Osteoblast (primary cell): ENCODE measurements at regions not wholly inside any gene's neighbourhood (a gene's known extent, or its start where the extent isn't known, plus 50 kb on each side); places are given as distances from the start of the nearest gene placed in this dataset.

Experiments used
- DNase-seq: peaks from one replicate; pipeline ENCODE4 v3.0.0; 2011; ENCODE audit warnings: low spot score, mixed read lengths; ENCODE audit not compliant: insufficient read length; ENCODE audit errors: missing footprints
- H2AFZ ChIP-seq: 2 replicates; pipeline ENCODE4 v1.6.0; 2011; ENCODE audit warnings: mild to moderate bottlenecking, low read length
- H3K27ac ChIP-seq: 2 replicates; pipeline ENCODE4 v1.5.1; 2011; ENCODE audit warnings: mild to moderate bottlenecking, low read depth, low read length, moderate library complexity
- H3K27me3 ChIP-seq: 2 replicates; pipeline ENCODE4 v1.6.0; 2012; ENCODE audit warnings: mild to moderate bottlenecking, control low read depth, inconsistent platforms, low read length, moderate library complexity; ENCODE audit not compliant: insufficient read depth
- H3K36me3 ChIP-seq: 2 replicates; pipeline ENCODE4 v1.5.1; 2011; ENCODE audit warnings: mild to moderate bottlenecking, low read length, control low read depth, moderate library complexity; ENCODE audit not compliant: insufficient read depth
- H3K4me1 ChIP-seq: 2 replicates; pipeline ENCODE4 v1.5.1; 2011; ENCODE audit warnings: mild to moderate bottlenecking, low read length, control low read depth, moderate library complexity; ENCODE audit not compliant: insufficient read depth
- H3K4me2 ChIP-seq: 2 replicates; pipeline ENCODE4 v1.6.0; 2011; ENCODE audit warnings: mild to moderate bottlenecking, low read length; ENCODE audit not compliant: insufficient read depth
- H3K4me3 ChIP-seq: fragments of 200-600 bp; sonication (generic); 3 replicates; pipeline ENCODE4 v1.5.1; 2012; ENCODE audit warnings: mild to moderate bottlenecking, low read length, inconsistent platforms; ENCODE audit not compliant: insufficient read depth
- H3K79me2 ChIP-seq: 2 replicates; pipeline ENCODE4 v1.6.0; 2012; ENCODE audit warnings: mild to moderate bottlenecking, low read length, control low read depth, inconsistent platforms; ENCODE audit not compliant: insufficient read depth
- H3K9me3 ChIP-seq: 2 replicates; pipeline ENCODE4 v1.5.1; 2011; ENCODE audit warnings: low read depth, low read length, control low read depth
- H4K20me1 ChIP-seq: 2 replicates; pipeline ENCODE4 v1.6.0; 2012; ENCODE audit warnings: mild to moderate bottlenecking, low read length, control low read depth; ENCODE audit not compliant: insufficient read depth
- TF ChIP-seq, protein P1 (sequence below): IDR thresholded peaks from 2 replicates; pipeline ENCODE4 v1.5.1; 2011; ENCODE audit warnings: mild to moderate bottlenecking, low read depth, low read length, moderate library complexity; ENCODE audit errors: extremely low read depth

DNA sequence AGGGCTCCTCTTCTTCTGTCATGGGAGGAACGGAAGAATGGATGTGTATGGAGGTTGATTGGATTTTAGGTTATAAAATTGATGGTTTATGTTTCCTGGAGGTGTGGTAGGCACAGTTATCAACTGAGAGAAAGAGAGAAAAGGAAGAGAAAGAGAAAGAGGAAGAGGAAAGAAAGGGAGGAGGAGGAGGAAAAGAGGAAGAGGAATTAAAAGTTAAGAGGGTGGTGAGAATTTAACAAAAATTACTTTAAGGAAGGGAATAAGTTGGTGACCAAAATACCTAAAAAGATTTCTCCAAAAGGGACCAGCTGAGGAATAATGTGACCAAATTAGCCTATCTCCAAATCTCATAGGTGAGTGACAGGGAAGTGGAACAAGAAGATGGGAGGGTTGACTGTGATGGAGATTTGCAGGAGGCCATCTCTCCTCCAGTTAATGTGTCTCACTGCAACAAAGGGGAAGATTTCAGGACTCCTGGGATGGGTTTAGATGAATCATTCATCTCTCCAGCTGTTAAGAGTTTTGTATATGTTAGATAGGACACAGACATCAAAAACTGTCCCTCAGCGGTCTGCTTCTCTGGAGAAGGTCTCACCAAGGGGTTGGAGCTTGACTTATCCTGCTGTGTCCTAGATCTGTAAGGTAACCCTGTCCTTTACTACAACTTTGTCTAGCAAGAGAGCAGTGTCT lies 76.0 kb upstream of the TMC1 start:
- Histone ChIP-seq H3K4me2 (no peak overlapping the region), H3K36me3 (no peaks in the 10 kb centered on the region), H3K4me1 (peaks cover 39% of the 10 kb centered on the region), H3K27ac (no peak overlapping the region), H3K27me3 (no peaks in the 10 kb centered on the region), H3K4me3 (no peak overlapping the region), H3K9me3 (no peaks in the 10 kb centered on the region), H3K79me2 (no peaks in the 10 kb centered on the region), H4K20me1 (no peaks in the 10 kb centered on the region), H2AFZ (peak overlapping the region; percentile 20)
- TF ChIP-seq, protein P1, sequence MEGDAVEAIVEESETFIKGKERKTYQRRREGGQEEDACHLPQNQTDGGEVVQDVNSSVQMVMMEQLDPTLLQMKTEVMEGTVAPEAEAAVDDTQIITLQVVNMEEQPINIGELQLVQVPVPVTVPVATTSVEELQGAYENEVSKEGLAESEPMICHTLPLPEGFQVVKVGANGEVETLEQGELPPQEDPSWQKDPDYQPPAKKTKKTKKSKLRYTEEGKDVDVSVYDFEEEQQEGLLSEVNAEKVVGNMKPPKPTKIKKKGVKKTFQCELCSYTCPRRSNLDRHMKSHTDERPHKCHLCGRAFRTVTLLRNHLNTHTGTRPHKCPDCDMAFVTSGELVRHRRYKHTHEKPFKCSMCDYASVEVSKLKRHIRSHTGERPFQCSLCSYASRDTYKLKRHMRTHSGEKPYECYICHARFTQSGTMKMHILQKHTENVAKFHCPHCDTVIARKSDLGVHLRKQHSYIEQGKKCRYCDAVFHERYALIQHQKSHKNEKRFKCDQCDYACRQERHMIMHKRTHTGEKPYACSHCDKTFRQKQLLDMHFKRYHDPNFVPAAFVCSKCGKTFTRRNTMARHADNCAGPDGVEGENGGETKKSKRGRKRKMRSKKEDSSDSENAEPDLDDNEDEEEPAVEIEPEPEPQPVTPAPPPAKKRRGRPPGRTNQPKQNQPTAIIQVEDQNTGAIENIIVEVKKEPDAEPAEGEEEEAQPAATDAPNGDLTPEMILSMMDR = no peak
- DNase-seq = no peak

DNA sequence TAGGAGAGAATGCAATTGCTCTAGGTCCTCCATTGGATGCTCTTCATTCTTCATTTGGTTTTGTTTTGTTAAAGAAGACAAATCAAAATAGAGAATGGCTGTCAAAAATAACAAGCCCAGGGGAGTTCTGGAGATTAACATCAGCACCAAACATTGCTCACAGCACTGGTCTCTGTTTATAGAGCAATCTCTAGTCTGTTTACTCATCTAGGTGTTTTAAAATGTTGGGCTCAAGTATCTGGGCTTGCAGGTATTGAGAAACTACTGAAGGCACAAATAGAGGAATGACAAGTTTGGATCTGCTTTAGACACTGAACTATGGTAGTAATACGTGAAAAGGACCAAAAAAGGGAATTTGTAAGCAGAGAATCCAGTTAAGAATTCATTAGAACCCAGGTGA lies 77.0 kb upstream of the TMC1 start:
- no peaks in the 10 kb centered on the region for H3K27me3 ChIP-seq
- peaks cover 43% of the 10 kb centered on the region for H3K4me1 ChIP-seq
- H3K9me3 ChIP-seq = no peaks in the 10 kb centered on the region
- H3K36me3 ChIP-seq = no peaks in the 10 kb centered on the region
- no peak for DNase-seq
- H3K4me3 ChIP-seq = no peak overlapping the region
- no peak overlapping the region for H3K27ac ChIP-seq
- H4K20me1 ChIP-seq = no peaks in the 10 kb centered on the region
- no peak overlapping the region for H2AFZ ChIP-seq
- TF ChIP-seq, protein P1 = no peak
- no peaks in the 10 kb centered on the region for H3K79me2 ChIP-seq
- H3K4me2 ChIP-seq = no peak overlapping the region

DNA sequence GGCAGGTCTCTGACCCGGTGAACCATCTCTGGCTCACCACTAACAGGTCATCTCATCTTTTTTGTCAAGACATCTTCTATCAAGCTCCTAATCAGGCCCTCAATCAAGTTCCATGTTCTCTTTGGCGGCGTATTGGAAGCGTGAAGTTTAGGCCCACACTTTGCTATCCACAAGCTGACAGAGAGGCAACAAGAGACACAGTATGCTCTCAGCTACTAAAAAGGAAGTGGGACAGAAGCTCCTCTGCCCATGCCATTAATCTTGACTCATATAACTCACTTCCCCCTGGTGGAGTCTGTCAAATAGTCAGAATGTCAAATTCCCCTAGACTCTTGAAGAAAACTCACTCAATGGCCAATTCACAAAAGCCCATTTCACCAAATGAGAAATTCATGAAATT lies 77.6 kb upstream of the TMC1 start:
- H3K4me2 ChIP-seq = no peak overlapping the region
- H3K79me2 ChIP-seq = no peaks in the 10 kb centered on the region
- no peak overlapping the region for H2AFZ ChIP-seq
- H3K4me1 ChIP-seq = peaks cover 48% of the 10 kb centered on the region
- no peaks in the 10 kb centered on the region for H3K9me3 ChIP-seq
- no peaks in the 10 kb centered on the region for H4K20me1 ChIP-seq
- peak overlapping the region; percentile 13 for H3K27ac ChIP-seq
- H3K27me3 ChIP-seq = no peaks in the 10 kb centered on the region
- H3K4me3 ChIP-seq = no peak overlapping the region
- no peaks in the 10 kb centered on the region for H3K36me3 ChIP-seq
- DNase-seq = no peak
- TF ChIP-seq, protein P1 = no peak

DNA sequence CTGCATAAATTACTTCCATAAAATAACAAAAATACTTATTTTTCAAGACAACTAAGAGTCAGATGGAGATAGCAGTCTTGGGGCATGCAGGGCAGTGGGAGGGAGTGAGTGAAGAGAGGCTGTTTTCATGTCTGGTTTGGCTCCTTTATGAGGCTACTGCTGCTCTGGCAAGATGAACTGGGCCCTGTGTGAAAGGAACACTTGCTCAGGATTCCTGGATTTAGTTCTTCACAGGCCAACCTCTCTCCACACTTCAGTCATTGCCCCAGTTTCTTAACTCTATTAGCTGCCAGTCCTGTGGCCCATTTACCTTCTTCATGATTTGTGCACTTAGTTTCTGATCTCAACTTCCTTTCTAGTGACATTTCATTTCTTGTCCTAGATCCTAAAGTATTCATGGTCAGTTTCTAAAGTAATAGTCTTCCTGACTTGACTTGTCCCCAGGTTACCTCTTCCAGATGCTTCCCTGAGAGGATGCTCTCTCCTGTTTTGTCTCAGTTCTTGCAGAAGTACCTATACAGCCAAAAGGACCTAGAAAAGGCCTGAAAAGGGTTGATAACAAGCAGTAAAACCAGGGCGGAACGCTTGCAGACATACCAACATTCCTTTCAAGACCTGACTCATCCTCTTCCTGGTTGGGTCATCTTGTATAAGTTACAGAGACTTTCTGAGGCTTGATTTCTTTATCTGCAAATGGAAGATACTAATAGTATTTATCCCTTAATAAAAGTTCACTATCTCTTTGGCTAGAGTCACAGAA lies 77.0 kb upstream of the ZFAND5 start:
- TF ChIP-seq, protein P1 = no peak
- Histone ChIP-seq H3K4me3 (no peak overlapping the region), H3K36me3 (no peaks in the 10 kb centered on the region), H3K27me3 (no peaks in the 10 kb centered on the region), H2AFZ (no peak overlapping the region), H3K4me1 (peaks cover 54% of the 10 kb centered on the region), H4K20me1 (no peaks in the 10 kb centered on the region), H3K79me2 (no peaks in the 10 kb centered on the region), H3K27ac (peak overlapping the region; percentile 49), H3K9me3 (no peaks in the 10 kb centered on the region), H3K4me2 (peak overlapping the region; percentile 9)
- DNase-seq = peak; percentile 29
